Retinal pigment epithelial cell (primary cell): ENCODE measurements at regions not wholly inside any gene's neighbourhood (a gene's known extent, or its start where the extent isn't known, plus 50 kb on each side); places are given as distances from the start of the nearest gene placed in this dataset.
"Not testable (repeated sequence)": the region's sequence is repeated elsewhere in the genome, so short reads cannot be mapped to it uniquely, and the experiment has no call there.

Experiments
- DNase-seq: peaks from one replicate; pipeline ENCODE4 v3.0.0-alpha.2; 2010; ENCODE audit warnings: low read depth
- H3K4me3 ChIP-seq: 2 replicates; pipeline ENCODE4 v1.5.1; 2011; ENCODE audit warnings: mild to moderate bottlenecking, low read length, control low read depth, moderate library complexity
- CTCF ChIP-seq: conservative IDR thresholded peaks from 2 replicates; pipeline ENCODE4 v1.5.1; 2011; ENCODE audit warnings: low read depth, low read length, control low read depth, inconsistent platforms

DNA sequence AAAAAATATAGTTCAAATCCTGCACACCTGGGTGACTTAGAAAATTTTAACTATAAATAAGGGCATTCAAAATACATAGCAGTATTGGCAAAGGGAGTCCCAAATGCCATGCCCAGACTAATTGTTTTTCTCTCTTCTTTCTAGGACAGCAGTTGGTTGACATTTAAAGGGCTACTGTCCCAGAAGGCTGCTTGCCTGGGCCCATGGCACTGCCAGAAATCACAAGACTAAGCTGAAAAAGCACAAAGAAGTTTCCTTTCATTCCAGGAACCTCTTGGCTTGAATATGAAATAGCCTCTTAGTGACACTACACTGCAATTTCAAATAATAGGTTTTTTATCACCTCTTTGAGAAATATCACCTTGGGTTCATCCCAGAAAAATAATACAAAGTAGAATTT lies 388.9 kb upstream of the TRPC7 start:
- H3K4me3 ChIP-seq = no peak overlapping the region
- TF ChIP-seq CTCF = no peak
- DNase-seq = no peak

DNA sequence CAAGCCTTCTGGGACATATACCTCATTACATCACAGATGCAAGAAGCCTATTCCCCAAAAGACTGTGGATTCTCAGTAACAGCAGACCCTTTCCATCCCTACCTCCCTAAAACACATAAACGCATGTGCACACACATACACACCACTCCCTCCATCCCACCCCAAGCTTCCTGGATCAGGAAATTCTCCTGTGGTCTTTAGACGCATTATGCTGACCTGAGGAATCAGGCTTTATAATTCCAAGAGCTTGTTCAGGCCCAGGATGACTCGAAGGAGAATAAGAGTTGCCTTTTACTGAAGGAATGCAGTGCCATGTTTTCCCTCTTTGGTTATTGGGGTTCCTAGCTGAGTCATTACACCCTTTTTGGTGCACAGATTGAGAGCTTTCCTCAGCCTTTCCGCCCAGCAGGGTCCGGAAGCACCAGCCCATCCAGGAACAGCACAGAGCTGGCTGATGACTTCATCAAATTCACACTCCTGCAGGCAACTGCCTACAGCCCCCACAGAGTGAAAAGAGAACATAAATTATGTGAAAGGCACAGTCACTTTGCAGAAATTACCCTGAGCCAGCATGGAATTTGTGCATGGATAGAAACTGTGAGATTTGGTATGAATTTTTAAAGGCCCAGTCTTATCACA lies 385.0 kb upstream of the TRPC7 start:
- DNase-seq = no peak
- no peak overlapping the region for H3K4me3 ChIP-seq
- TF ChIP-seq CTCF = no peak

DNA sequence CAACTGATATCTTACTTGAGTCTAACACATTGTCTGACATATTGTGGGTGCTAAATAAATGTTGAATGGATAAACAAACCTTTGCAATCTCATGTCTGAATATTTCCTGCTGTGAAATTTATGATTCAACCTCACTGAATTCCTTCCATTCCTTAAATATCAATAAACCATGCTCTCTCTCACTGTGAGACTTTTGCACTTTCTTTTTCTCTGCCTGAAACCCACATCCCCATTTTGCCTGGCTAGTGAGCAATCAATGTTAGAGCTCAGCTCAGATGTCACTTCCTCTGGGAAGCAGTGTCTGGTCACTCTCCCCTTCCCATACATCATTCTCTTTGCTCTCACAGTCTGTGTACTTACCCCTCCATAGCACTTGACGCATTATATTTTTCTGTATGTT lies 383.7 kb upstream of the TRPC7 start:
- no peak for TF ChIP-seq CTCF
- no peak overlapping the region for H3K4me3 ChIP-seq
- no peak for DNase-seq

DNA sequence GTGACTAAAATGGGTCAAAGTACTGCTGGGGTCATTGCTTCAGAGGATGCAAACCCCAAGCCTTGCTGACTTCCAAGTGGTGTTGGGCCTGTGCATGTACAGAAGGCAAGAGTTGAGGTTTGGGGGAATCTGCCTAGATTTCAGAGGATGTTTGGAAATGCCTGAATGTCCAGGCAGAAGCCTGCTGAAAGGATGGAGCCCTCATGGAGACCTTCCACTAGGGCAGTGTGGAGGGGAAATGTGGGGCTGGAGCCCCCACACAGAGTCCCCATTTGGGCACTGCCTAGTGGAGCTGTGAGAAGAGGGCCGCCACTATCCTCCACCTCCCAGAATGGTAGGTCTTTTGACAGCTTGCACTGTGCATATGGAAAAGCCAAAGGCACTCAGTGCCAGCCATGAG lies 377.7 kb upstream of the TRPC7 start:
- no peak overlapping the region for H3K4me3 ChIP-seq
- DNase-seq = no peak
- no peak for TF ChIP-seq CTCF

GRCh38 chr5:136740228-136740627 lies 374.9 kb upstream of the TRPC7 start:
- no peak for DNase-seq
- TF ChIP-seq CTCF = no peak
- no peak overlapping the region for H3K4me3 ChIP-seq

- DNase-seq, H3K4me3 ChIP-seq: not testable (repeated sequence)
These were observed 373.9 kb upstream of the TRPC7 start for GRCh38 chr5:136739271-136739670.

DNA sequence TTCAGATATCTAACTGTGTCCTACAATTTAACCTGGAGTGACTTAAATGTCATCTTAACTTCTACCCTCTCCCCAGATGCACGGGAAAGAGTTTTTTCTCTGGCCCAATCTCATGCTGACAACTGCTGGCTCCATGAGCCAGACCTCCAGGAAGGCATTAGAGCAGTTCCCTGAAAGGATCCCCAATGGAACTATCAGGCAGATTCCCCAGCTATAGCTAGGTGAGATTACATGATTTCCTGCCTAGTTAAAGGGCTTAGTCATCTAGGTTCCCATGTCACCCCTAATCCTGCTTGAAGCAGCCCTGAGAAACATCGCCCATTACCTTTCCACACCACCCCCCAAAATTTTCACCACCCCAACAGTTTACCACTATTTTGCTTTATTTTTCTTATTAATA lies 373.5 kb upstream of the TRPC7 start:
- no peak overlapping the region for H3K4me3 ChIP-seq
- DNase-seq = no peak
- TF ChIP-seq CTCF = no peak

DNA sequence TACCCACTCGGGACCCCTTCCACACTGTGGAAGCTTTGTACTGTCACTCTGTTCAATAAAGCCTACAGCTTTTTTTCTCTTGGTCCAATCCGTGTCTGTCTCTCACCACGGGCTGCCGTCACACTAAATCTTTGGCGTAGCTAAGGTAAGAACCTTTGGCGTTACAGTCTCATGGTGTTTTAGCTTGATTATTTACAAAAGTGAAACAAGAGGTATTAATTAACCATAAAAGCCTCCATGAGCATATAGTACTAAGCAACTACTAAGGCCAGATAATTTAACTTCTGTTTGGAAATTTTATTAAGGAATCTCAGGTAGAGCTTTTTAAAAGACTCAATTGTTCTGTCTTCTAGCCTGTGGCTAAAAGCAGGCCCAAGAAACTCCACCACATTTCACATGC lies 370.7 kb upstream of the TRPC7 start:
- TF ChIP-seq CTCF = no peak
- DNase-seq = no peak
- H3K4me3 ChIP-seq = no peak overlapping the region

DNA sequence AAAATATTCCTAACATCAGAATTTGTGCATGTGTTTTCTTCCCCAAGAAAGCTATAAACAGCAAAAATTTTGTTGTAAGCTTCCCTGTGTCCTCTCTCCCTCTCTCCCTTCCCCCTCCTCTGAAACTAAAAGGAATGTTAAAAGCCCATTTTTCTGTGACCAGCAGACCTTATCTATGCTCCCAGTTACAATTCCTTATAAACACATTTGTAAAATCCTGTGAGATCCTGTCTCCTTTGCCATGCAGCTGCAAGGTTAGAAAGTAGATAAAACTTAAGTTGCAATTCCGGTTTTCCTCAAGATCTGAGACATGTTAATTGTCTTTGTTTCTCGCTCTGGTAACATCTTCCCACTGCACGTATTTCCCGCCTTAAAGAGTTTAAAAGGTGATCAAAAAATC lies 370.3 kb upstream of the TRPC7 start:
- H3K4me3 ChIP-seq, DNase-seq: not testable (repeated sequence)
